ENCODE measurements at regions not wholly inside any gene's neighbourhood (a gene's known extent, or its start where the extent isn't known, plus 50 kb on each side); places are given as distances from the start of the nearest gene placed in this dataset.

DNA sequence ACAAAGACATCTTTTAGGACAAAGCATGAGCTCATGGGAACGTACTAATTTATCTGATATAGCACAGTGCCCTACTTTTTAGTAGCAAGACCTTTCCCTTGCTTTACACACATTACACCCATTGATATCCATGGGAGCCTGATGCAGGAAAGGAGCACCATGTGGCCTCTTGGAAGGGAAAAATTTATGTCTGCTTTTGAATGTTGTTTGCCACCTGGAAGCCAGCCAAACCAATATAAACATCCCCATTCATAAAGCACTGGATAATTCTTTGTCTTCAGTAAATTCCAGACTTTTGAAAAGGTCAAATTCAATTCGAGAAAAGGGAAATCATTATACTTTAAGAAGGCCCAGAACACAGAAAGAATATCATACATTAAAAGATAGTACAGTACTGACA lies 152.3 kb upstream of the BEND6 start:
- TF ChIP-seq, protein P1, sequence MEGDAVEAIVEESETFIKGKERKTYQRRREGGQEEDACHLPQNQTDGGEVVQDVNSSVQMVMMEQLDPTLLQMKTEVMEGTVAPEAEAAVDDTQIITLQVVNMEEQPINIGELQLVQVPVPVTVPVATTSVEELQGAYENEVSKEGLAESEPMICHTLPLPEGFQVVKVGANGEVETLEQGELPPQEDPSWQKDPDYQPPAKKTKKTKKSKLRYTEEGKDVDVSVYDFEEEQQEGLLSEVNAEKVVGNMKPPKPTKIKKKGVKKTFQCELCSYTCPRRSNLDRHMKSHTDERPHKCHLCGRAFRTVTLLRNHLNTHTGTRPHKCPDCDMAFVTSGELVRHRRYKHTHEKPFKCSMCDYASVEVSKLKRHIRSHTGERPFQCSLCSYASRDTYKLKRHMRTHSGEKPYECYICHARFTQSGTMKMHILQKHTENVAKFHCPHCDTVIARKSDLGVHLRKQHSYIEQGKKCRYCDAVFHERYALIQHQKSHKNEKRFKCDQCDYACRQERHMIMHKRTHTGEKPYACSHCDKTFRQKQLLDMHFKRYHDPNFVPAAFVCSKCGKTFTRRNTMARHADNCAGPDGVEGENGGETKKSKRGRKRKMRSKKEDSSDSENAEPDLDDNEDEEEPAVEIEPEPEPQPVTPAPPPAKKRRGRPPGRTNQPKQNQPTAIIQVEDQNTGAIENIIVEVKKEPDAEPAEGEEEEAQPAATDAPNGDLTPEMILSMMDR (optimal IDR thresholded peaks at IDR 0.05 in 1 of 3, IDR thresholded peaks at IDR 0.05 in 1 of 3, conservative IDR thresholded peaks at IDR 0.05 in 1 of 3; ENCODE audit: extremely low read depth in 1 of 3, insufficient read depth in 2 of 3, low read length in 3 of 3): no peak
- TF ChIP-seq EZH2 (IDR thresholded peaks at IDR 0.05; ENCODE audit: low read length): no peak
- no peaks in the 10 kb centered on the region for H4K20me1 ChIP-seq (ENCODE audit: control insufficient read depth, extremely low read depth, insufficient read depth, low read length)

DNA sequence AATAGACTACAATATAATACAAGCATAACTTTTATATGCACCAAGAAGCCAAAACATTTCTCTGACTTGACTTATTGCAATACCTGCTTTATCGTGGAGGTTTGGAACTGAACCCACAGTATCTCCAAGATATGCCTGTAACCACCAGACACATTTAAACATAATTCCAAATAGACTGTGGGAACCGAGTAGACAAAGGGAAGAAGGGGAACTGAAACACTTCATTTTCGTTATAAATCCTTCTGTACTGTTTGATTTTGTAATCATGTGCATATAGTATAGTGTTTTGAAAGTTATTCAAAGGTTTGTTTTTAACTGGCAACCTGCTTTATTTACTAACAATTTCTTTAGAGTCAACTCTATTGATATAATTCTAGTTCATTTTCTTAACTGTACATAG lies 154.9 kb upstream of the BEND6 start:
- H2AFZ ChIP-seq (ENCODE audit: control insufficient read depth, low read length): no peak overlapping the region
- no peaks in the 10 kb centered on the region for H4K20me1 ChIP-seq (ENCODE audit: control insufficient read depth, extremely low read depth, insufficient read depth, low read length)
- dilution Hi-C loops (cut with MboI; ENCODE audit: extremely low pct_ligation_motif_present, low sequenced_read_pairs): no loop called here

More for the DNA sequence above, 152.3 kb upstream of the BEND6 start:
- no peak overlapping the region for H3K9ac ChIP-seq (ENCODE audit: control insufficient read depth, extremely low read depth, insufficient read depth, low read length)
- DNase-seq (ENCODE audit: low read depth, low spot score) (no peak), FAIRE-seq (no peak)
- H3K27me3 ChIP-seq (ENCODE audit: control insufficient read depth, extremely low read depth, insufficient read depth, low read length): no peaks in the 10 kb centered on the region
- peaks cover 8% of the 10 kb centered on the region for H3K79me2 ChIP-seq (ENCODE audit: control insufficient read depth, insufficient read depth, low read length)
- no peaks in the 10 kb centered on the region for H3K9me1 ChIP-seq (ENCODE audit: control insufficient read depth, extremely low read depth, insufficient read depth, low read length)
- no peak overlapping the region for H3K4me2 ChIP-seq (ENCODE audit: control insufficient read depth, extremely low read depth, insufficient read depth, low read depth, low read length)
- no peak overlapping the region for H3K4me3 ChIP-seq (ENCODE audit: control insufficient read depth in 2 of 3, extremely low read depth in 1 of 3, insufficient read depth in 2 of 3, low read depth in 1 of 3, low read length in 3 of 3)
- no peak overlapping the region for H3K27ac ChIP-seq (ENCODE audit: control insufficient read depth, insufficient read depth, low read length)
- H3K4me1 ChIP-seq (ENCODE audit: control insufficient read depth, extremely low read depth, insufficient read depth, low read length): peaks cover 9% of the 10 kb centered on the region
- H2AFZ ChIP-seq (ENCODE audit: control insufficient read depth, low read length): no peak overlapping the region
- dilution Hi-C loops (cut with MboI; ENCODE audit: extremely low pct_ligation_motif_present, low sequenced_read_pairs): no loop called here
- no peaks in the 10 kb centered on the region for H3K9me3 ChIP-seq (ENCODE audit: control insufficient read depth, low read depth, low read length)
- no peaks in the 10 kb centered on the region for H3K36me3 ChIP-seq (ENCODE audit: control insufficient read depth in 2 of 2, extremely low read depth in 1 of 2, insufficient read depth in 2 of 2, low read length in 2 of 2)

More for the DNA sequence above, 154.9 kb upstream of the BEND6 start:
- Histone ChIP-seq H3K27ac (ENCODE audit: control insufficient read depth, insufficient read depth, low read length) (no peak overlapping the region), H3K27me3 (ENCODE audit: control insufficient read depth, extremely low read depth, insufficient read depth, low read length) (no peaks in the 10 kb centered on the region), H3K36me3 (ENCODE audit: control insufficient read depth in 2 of 2, extremely low read depth in 1 of 2, insufficient read depth in 2 of 2, low read length in 2 of 2) (no peaks in the 10 kb centered on the region), H3K4me1 (ENCODE audit: control insufficient read depth, extremely low read depth, insufficient read depth, low read length) (peaks cover 15% of the 10 kb centered on the region), H3K79me2 (ENCODE audit: control insufficient read depth, insufficient read depth, low read length) (peaks cover 8% of the 10 kb centered on the region), H3K4me3 (ENCODE audit: control insufficient read depth in 2 of 3, extremely low read depth in 1 of 3, insufficient read depth in 2 of 3, low read depth in 1 of 3, low read length in 3 of 3) (no peak overlapping the region), H3K9ac (ENCODE audit: control insufficient read depth, extremely low read depth, insufficient read depth, low read length) (no peak overlapping the region), H3K9me1 (ENCODE audit: control insufficient read depth, extremely low read depth, insufficient read depth, low read length) (no peaks in the 10 kb centered on the region), H3K9me3 (ENCODE audit: control insufficient read depth, low read depth, low read length) (no peaks in the 10 kb centered on the region), H3K4me2 (ENCODE audit: control insufficient read depth, extremely low read depth, insufficient read depth, low read depth, low read length) (no peak overlapping the region)
- TF ChIP-seq, protein P1 (optimal IDR thresholded peaks at IDR 0.05 in 1 of 3, IDR thresholded peaks at IDR 0.05 in 1 of 3, conservative IDR thresholded peaks at IDR 0.05 in 1 of 3; ENCODE audit: extremely low read depth in 1 of 3, insufficient read depth in 2 of 3, low read length in 3 of 3): no peak
- no peak for TF ChIP-seq EZH2 (IDR thresholded peaks at IDR 0.05; ENCODE audit: low read length)
- FAIRE-seq (no peak), DNase-seq (ENCODE audit: low read depth, low spot score) (no peak)
